ENCODE measurements at regions not wholly inside any gene's neighbourhood (a gene's known extent, or its start where the extent isn't known, plus 50 kb on each side); places are given as distances from the start of the nearest gene placed in this dataset.

DNA sequence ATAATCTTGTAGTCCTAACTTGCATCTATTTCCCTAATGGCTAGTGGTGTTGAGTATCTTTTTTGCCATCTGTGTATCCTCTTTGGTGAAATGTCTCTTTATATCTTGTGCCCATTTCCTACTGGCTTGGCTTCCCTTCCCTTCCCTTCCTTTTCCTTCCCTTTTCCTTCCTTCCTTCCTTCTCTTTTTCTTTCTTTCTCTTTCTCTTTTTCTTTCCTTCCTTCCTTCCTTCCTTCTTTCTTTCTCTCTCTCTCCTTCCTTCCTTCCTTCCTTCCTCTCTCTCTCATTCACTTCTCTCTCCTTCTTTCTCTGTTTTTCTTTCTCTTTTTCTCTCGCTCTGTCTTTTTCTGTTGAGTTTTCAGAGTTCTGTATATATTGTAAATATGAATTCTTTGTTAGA, 61.5 kb upstream of the SLC4A4 start:
- no peaks in the 10 kb centered on the region for H3K36me3 Mint-ChIP-seq
- no peaks in the 10 kb centered on the region for H3K9me3 Mint-ChIP-seq
- TF ChIP-seq, protein P1, sequence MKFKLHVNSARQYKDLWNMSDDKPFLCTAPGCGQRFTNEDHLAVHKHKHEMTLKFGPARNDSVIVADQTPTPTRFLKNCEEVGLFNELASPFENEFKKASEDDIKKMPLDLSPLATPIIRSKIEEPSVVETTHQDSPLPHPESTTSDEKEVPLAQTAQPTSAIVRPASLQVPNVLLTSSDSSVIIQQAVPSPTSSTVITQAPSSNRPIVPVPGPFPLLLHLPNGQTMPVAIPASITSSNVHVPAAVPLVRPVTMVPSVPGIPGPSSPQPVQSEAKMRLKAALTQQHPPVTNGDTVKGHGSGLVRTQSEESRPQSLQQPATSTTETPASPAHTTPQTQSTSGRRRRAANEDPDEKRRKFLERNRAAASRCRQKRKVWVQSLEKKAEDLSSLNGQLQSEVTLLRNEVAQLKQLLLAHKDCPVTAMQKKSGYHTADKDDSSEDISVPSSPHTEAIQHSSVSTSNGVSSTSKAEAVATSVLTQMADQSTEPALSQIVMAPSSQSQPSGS (CRISPR knock-in tag; IDR thresholded peaks at IDR 0.05; ENCODE audit: borderline replicate concordance, low read depth) = no peak
- TF ChIP-seq CREB1 (CRISPR knock-in tag; IDR thresholded peaks at IDR 0.05) (no peak), ZNF263 (CRISPR knock-in tag; IDR thresholded peaks at IDR 0.05; ENCODE audit: low read depth) (no peak), TCF7 (CRISPR knock-in tag; IDR thresholded peaks at IDR 0.05; ENCODE audit: low read depth) (no peak), ZNF219 (CRISPR knock-in tag; IDR thresholded peaks at IDR 0.05; ENCODE audit: borderline replicate concordance) (no peak), ZNF512 (CRISPR knock-in tag; IDR thresholded peaks at IDR 0.05; ENCODE audit: borderline replicate concordance) (0 out of 2 replicates have a peak, but pooled peaks have one; percentile 41), OVOL2 (CRISPR knock-in tag; IDR thresholded peaks at IDR 0.05; ENCODE audit: borderline replicate concordance) (no peak)
- TF ChIP-seq, protein P2, sequence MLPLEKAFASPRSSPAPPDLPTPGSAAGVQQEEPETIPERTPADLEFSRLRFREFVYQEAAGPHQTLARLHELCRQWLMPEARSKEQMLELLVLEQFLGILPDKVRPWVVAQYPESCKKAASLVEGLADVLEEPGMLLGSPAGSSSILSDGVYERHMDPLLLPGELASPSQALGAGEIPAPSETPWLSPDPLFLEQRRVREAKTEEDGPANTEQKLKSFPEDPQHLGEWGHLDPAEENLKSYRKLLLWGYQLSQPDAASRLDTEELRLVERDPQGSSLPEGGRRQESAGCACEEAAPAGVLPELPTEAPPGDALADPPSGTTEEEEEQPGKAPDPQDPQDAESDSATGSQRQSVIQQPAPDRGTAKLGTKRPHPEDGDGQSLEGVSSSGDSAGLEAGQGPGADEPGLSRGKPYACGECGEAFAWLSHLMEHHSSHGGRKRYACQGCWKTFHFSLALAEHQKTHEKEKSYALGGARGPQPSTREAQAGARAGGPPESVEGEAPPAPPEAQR (CRISPR knock-in tag; IDR thresholded peaks at IDR 0.05) = no peak
- TF ChIP-seq, protein P3, sequence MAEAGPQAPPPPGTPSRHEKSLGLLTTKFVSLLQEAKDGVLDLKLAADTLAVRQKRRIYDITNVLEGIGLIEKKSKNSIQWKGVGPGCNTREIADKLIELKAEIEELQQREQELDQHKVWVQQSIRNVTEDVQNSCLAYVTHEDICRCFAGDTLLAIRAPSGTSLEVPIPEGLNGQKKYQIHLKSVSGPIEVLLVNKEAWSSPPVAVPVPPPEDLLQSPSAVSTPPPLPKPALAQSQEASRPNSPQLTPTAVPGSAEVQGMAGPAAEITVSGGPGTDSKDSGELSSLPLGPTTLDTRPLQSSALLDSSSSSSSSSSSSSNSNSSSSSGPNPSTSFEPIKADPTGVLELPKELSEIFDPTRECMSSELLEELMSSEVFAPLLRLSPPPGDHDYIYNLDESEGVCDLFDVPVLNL (CRISPR knock-in tag; IDR thresholded peaks at IDR 0.05; ENCODE audit: borderline replicate concordance, low read depth) = no peak
- H3K27ac Mint-ChIP-seq = no peak overlapping the region
- ATAC-seq = no peak
- H3K4me3 Mint-ChIP-seq = no peak overlapping the region
- DNase-seq (ENCODE audit: low spot score) = no peak
- ChIA-PET POLR2A (no interaction called here), CTCF (no interaction called here)
- H3K27me3 Mint-ChIP-seq (ENCODE audit: low read depth) = no peaks in the 10 kb centered on the region
- H3K4me1 Mint-ChIP-seq = peaks cover 19% of the 10 kb centered on the region

DNA sequence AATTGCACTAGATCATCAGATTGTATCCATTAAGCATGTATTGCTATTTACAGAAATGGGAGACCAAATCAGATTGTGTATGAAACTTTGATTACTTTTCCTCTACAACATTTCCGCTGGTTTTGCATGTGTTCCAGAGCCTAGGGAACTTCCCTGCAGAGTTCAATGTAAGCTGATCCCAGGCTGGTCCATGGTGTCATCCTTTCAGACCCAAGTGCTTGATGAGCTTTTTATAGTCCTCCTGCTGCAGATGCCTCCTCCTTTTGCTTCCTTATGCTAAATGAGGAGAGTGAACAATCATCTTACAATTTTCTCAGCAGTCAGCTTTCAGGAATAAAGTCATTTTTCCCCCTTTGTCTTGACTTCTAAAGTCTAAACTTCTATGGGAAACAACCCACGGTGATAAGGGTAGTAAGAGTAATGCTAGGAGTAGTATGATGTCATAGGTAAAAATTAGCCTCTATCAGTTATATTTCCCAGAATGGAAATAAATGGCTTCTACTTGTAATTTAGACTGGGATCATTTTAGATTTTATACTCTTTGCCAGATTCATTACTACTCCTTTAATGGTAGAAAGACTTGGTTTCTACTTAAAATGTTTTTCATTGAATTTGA, 55.1 kb upstream of the SLC4A4 start:
- ChIA-PET POLR2A (no interaction called here), CTCF (interaction anchor here (1.5 kb wide), 1 partner anchor 13 kb away, joined by 4 read pairs; no protein-coding TSS in a partner anchor)
- H3K4me3 Mint-ChIP-seq = no peak overlapping the region
- H3K4me1 Mint-ChIP-seq = 0 out of 2 replicates have a peak, but pooled peaks cover 6% of the 10 kb centered on the region
- DNase-seq (ENCODE audit: low spot score) = no peak
- no peaks in the 10 kb centered on the region for H3K9me3 Mint-ChIP-seq
- no peaks in the 10 kb centered on the region for H3K27me3 Mint-ChIP-seq (ENCODE audit: low read depth)
- H3K27ac Mint-ChIP-seq = no peak overlapping the region
- ATAC-seq = no peak
- H3K36me3 Mint-ChIP-seq = no peaks in the 10 kb centered on the region
- TF ChIP-seq MAX (CRISPR knock-in tag; IDR thresholded peaks at IDR 0.05) (no peak), ZNF317 (CRISPR knock-in tag; IDR thresholded peaks at IDR 0.05; ENCODE audit: borderline replicate concordance, low read depth) (no peak), ESRRA (CRISPR knock-in tag; IDR thresholded peaks at IDR 0.05; ENCODE audit: borderline replicate concordance) (no peak), MYBL2 (CRISPR knock-in tag; IDR thresholded peaks at IDR 0.05) (no peak), ETV6 (CRISPR knock-in tag; IDR thresholded peaks at IDR 0.05) (no peak), ZBTB21 (CRISPR knock-in tag; IDR thresholded peaks at IDR 0.05; ENCODE audit: borderline replicate concordance) (no peak), SP1 (CRISPR knock-in tag; conservative IDR thresholded peaks at IDR 0.05) (no peak), TCF7 (CRISPR knock-in tag; IDR thresholded peaks at IDR 0.05; ENCODE audit: low read depth) (no peak), NFATC4 (CRISPR knock-in tag; IDR thresholded peaks at IDR 0.05) (no peak), NFE2L1 (CRISPR knock-in tag; IDR thresholded peaks at IDR 0.05) (no peak), NFYB (CRISPR knock-in tag; conservative IDR thresholded peaks at IDR 0.05; ENCODE audit: low read depth) (no peak), ZNF512 (CRISPR knock-in tag; IDR thresholded peaks at IDR 0.05; ENCODE audit: borderline replicate concordance) (no peak)
- TF ChIP-seq, protein P4, sequence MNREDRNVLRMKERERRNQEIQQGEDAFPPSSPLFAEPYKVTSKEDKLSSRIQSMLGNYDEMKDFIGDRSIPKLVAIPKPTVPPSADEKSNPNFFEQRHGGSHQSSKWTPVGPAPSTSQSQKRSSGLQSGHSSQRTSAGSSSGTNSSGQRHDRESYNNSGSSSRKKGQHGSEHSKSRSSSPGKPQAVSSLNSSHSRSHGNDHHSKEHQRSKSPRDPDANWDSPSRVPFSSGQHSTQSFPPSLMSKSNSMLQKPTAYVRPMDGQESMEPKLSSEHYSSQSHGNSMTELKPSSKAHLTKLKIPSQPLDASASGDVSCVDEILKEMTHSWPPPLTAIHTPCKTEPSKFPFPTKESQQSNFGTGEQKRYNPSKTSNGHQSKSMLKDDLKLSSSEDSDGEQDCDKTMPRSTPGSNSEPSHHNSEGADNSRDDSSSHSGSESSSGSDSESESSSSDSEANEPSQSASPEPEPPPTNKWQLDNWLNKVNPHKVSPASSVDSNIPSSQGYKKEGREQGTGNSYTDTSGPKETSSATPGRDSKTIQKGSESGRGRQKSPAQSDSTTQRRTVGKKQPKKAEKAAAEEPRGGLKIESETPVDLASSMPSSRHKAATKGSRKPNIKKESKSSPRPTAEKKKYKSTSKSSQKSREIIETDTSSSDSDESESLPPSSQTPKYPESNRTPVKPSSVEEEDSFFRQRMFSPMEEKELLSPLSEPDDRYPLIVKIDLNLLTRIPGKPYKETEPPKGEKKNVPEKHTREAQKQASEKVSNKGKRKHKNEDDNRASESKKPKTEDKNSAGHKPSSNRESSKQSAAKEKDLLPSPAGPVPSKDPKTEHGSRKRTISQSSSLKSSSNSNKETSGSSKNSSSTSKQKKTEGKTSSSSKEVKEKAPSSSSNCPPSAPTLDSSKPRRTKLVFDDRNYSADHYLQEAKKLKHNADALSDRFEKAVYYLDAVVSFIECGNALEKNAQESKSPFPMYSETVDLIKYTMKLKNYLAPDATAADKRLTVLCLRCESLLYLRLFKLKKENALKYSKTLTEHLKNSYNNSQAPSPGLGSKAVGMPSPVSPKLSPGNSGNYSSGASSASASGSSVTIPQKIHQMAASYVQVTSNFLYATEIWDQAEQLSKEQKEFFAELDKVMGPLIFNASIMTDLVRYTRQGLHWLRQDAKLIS (CRISPR knock-in tag; IDR thresholded peaks at IDR 0.05; ENCODE audit: borderline replicate concordance) = no peak
- TF ChIP-seq, protein P5, sequence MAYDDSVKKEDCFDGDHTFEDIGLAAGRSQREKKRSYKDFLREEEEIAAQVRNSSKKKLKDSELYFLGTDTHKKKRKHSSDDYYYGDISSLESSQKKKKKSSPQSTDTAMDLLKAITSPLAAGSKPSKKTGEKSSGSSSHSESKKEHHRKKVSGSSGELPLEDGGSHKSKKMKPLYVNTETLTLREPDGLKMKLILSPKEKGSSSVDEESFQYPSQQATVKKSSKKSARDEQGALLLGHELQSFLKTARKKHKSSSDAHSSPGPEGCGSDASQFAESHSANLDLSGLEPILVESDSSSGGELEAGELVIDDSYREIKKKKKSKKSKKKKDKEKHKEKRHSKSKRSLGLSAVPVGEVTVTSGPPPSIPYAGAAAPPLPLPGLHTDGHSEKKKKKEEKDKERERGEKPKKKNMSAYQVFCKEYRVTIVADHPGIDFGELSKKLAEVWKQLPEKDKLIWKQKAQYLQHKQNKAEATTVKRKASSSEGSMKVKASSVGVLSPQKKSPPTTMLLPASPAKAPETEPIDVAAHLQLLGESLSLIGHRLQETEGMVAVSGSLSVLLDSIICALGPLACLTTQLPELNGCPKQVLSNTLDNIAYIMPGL (CRISPR knock-in tag; IDR thresholded peaks at IDR 0.05) = no peak
